ENCODE measurements at regions not wholly inside any gene's neighbourhood (a gene's known extent, or its start where the extent isn't known, plus 50 kb on each side); places are given as distances from the start of the nearest gene placed in this dataset.
"Not testable (repeated sequence)": the region's sequence is repeated elsewhere in the genome, so short reads cannot be mapped to it uniquely, and the experiment has no call there.

DNA sequence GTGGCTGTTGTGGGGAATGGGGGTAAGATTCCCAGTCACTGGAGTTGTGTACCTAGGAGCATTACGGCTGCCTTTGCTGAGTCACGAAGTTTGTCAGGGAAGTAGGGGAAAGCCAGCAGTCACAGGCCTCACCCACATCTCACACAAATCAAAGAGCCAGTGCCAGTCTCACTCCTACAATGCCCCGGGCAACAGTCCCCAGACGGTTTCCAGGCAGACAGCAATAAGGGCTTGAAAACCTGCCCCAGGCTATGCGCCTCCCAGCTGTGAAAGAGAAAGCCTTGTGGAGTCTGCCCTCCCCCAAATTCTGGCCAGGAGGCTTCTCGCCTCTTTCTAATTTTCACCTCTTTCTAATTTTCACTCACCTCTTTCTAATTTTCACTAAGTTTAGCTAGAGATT lies 142.3 kb upstream of the EDNRB start:
- no peak for DNase-seq

DNA sequence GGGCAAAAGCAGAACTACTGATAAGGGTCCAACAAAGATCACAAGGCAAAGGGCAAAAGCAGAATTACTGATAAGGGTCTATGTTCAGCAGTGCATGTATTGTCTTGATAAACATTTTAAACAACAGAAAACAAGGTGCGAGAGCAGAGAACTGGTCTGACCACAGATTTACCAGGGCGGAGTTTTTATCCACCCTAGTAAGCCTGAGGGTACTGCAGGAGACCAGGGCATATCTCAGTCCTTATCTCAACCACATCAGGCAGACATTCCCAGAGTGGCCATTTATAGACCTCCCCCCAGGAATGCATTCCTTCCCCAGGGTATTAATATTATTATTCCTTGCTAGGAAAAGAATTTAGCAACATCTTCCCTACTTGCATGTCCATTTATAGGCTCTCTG lies 138.2 kb upstream of the EDNRB start:
- DNase-seq = not testable (repeated sequence)

DNA sequence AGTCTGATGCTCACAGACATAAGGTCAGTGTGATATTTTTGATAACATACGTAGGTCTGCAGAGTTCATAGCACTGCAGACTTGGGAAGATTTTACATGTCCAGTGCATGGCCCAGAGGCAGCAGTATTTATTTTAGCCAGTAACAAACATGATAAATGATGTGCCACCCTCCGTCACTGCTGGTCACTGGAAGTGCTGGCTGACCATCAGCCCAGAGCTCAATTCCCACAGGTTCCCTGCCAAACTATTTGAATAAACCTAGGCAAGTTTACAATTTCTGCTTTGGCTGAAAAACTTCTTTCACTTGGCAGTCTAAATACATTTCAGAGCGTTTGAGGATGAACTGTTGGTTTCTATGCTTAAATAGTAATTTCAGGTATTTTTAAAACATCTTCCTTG lies 135.5 kb upstream of the EDNRB start:
- no peak for DNase-seq

DNA sequence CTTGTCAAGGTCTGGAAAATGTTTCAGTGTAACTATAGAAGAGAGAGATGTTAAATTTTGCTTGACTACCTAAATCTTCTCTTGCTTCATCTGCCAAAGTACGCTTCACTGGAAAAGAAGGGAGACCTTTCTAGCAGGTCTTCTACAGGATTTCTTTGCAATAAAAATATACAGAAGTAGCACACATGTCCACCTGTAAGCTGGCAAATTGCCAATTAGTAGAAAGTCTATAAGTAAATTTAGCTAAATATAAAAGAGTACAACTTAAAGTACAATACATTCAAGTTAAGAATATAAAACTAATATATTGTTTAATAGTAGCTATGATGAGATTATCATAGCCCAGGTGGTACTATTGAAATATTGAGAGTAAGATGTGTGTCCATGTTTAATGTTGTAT lies 128.5 kb upstream of the EDNRB start:
- DNase-seq = no peak

DNA sequence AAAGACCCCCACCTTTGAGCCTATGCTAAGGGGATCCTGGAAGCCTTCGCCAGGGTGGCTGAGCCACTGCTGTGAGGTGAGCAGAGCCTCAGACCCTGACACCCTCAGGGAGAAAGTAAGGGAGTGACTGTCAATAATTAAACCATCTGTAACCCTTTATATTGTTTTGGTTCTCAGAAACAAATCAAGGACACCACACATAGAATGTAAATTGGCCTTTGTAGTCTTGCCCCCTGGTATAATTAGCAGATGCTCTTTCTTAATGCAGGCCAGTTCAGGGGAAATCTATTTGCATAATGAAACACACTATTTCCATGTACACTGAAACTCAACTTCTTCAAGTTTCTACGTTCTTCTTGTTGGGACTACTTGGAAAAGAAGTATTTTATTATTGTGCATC lies 127.7 kb upstream of the EDNRB start:
- DNase-seq = no peak

DNA sequence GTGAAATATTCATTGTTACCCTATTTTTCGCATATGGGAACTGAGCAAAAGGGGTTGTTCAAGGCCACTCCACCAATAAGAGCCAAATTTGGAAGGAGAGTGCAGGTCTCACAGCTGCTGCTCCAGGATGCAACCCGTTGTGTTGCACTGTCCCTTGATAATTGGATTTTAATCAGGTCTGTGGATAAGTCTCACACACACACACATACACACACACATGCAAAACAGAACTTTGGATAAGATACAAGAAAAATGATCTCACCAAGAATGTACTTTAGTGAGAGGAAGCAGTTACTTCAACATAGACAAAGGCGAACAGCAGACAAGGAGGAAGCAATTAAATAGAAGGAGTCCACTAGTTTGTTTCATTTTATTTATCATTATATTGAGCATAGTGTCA lies 127.3 kb upstream of the EDNRB start:
- no peak for DNase-seq

DNA sequence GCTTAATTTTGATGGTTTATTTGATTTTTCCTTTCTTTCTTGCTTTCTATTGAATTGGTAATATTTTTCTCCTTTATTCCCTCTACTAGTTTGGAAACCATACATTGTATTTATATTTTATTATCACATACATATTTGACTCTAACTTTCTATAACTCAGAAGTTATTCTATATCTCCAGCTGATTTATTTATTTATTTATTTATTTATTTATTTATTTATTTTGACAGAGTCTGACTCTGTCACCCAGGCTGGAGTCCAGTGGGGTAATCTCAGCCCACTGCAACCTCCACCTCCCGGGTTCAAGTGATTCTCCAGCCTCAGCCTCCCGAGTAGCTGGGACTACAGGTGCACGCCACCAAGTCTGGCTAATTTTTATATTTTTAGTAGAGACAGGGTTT lies 122.7 kb upstream of the EDNRB start:
- DNase-seq = not testable (repeated sequence)

DNA sequence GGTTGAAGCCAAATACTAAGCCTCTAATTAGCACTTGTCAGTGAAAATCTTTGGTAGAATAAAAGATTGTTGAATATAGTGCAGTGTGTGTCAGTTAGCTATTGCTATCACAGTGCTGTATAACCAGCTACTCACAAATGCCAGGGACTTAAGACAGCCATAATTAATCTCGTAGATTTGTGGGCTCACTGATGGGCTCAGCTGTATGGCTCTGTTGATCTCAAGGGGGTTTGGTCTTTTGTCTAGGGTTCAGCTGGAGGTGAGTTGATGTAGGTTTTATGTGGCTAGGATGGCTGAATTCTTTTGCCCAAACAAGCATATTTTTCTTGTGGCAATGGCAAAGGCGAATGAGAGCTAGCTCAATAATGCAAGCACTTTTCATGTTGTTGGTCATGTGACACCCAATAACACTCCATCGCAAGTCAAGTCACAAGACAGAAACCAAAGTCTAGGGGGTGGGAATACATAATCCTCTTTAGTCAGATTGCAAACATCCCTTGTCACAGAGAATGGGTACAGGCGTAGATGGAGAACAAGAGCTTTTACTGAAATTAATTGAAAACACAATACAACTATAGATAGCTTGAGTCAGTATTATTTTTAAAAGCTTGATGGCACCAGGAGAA lies 121.7 kb upstream of the EDNRB start:
- no peak for DNase-seq

DNA sequence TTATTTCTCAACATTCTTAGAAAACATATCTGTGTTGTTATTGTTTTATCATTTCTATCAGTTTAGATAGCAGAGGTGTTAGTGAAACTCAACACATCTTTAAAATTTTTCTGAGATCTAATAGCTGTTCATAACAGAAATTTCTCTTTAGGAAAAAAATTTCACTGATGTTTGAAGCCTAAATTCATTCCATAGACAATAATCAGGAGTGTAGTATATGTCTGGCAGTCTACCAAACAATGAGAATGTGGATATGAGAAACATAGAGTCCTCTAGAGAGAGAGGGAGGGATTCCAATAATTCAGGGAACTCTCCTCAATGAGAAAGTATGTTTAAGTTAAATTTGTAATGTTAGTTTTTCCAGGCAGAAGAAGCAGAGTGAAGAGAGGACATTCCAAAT lies 118.2 kb upstream of the EDNRB start:
- DNase-seq = no peak

DNA sequence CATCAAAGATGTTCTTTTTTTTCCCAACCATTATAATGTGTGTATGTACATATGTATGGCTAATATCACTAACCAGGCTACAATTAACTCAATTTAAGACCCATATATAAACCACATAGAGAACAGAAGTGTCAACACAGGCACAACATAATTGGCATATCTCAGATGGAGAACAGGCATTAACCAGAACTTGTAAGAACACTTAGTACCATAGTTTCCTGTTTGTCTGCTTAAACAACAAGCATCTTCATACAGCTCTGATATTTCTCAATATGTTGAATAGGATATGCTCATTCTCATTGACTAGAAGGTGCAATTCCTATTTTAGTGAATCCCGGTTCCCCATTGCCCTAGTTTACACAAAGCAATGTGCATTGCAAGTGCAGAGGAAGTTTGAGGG lies 116.9 kb upstream of the EDNRB start:
- no peak for DNase-seq

DNA sequence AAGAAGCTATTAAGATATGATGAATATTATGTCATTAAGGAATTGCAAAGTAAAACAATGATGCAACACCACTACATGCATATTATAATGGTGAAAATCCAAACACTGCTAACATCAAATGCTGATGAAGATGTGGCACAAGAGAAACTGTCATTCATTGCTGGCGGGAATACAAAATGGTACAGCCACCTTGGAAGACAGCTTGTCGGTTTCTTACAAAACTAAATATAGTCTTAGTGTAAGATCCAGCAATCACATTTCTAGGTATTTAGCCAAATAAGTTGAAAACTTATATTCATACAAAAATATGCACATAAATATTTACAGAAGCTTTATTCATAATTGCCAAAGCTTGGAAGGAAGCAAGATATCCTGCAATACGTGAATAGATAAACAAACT lies 114.9 kb upstream of the EDNRB start:
- no peak for DNase-seq

DNA sequence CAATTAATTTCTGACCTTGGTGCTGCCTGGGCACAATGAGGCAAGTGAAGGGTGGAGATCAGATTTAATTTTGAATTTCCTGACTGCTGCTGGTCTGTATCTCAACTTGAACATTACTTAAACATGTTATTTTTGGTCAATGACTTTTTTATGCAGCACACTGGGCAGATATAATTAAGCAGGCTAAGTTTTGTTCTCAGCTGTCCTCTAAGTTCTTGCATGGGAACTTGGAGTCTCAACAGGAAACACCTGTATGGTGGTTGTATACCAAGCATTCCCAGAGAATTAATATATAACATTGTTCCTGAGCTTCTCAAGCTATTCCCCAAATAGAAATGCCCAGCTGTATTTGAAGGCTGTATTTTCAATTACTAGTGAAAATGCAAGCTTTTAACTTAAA lies 113.5 kb upstream of the EDNRB start:
- no peak for DNase-seq

DNA sequence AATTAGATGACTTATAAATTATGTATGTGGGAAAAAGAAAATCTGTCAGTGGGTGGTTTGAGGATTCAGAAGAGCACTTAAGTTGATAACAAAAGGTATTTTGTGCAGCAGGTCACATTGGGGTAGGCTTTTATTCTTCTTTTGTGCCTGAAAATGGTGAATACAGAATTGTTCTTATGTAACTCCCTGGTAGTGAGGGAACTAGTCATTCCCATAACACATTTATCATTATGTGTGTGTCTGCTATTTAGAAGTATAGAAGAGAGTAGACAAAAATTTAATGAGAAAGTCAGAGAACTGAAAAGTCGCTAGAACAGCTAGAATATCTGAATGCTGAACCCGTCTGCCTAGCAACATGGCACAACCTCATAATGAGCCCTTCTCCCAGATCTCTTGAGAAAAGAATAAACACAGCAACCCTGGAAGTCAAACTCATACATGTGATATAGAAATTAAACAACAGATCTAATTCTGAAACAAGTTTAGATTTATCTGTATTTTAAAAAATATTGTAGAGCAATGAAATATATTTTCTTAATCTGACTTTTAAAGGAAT lies 111.8 kb upstream of the EDNRB start:
- DNase-seq = no peak

DNA sequence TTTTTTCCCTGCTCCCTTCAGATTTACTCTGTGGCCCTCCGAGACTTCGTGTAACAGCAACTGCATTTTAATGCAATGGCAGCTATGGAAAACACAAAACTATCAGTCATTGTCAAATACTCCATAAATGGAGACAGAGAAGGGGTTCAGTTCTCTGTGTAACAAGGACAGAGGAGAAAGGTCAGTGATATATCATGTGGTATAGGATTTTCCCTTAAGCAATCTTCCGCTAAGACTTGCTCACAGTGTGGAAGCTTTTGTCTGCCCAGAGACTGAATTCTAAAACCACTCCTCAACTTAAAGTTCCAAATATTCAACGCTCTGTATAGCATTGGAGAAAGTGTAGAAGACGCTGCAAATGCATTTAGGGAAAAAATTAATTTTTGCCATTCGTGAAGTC lies 111.3 kb upstream of the EDNRB start:
- no peak for DNase-seq

DNA sequence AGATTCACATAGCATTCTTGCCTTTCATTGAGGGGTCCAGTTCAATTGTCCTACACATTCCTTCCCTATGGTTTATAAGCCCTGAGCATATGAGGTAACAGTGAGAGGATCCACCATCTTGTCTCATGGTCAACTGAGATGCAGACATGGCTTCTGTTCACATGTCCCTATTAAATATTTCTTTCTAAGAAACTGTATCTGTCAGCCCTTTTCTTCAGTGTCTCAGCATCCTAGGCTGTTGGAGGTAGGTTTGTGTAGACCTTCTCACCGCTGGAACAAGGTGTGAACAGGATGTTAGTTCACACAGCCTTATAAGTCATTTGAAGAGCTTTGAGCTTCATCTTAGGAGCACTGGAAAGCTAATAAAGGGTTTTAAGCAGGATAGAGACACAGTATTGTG lies 110.3 kb upstream of the EDNRB start:
- no peak for DNase-seq

DNA sequence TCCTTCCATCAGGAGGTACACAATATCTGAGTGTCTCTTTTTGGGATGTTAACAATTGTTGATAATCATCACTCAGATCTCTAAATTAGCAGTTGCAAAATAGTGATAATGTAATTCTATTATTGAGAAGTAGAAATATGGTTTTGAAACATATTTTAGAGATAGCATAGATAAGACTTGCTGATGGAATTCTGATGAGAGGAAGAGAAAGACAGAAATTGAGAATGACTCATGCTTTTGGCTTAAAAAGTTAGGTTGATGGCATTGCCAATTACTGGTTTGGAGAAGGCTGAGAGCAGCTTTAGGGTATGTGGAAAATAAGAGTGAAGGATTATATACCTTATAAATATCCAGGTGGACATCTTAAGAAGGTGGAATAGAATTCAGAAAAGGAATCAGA lies 106.4 kb upstream of the EDNRB start:
- DNase-seq = no peak

DNA sequence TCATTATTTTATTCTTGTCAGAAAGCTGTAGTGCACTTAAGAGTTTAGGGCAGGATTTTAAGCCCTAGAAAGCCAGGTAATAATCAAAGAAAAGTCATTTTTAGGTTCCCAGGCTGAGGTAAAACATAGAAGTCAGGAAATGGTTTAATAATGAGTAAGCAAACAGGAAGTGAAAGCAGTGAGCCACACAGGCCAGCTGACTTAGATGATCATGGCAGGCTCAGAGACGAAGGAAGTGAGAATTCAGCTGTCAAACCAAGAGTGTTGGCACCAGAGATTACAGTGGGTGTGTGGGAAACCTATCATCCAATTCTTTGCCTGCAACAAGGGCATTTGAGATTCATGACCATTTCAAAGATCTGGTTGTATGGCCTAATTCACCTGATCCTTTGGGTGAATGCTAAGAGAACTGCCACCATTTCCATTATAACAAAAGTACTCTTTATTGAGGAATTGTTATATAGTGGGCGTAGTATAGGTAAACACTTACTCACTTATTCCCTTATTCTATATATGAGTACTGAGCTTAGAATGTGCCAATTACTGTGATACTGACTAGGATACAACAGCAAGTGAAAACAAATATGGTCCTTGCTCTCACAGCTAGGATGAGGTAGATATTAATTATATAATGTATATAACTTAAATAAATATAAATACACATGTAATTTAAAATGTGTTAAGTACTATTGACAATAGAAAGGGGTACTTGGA lies 103.7 kb upstream of the EDNRB start:
- DNase-seq = peak; percentile 2 to 8

DNA sequence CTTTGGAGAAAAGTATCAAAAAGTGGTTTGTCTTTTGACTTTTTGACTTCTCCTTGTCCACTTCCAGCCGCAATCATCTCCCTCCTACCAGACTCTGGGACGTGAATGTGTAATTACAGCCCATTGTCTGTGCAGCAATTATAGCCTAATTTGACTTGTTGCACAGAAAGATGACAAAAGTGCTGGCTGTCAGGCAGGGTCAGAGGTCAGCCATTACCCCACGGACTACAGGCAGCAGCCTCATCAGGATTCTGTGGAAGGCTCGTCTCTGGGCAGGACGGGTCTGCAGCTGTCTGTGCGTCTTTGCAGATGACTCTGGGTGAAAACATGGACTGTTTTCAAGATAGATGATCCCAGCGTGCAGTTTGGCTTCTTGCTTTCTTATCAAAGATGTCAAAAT lies 102.2 kb upstream of the EDNRB start:
- DNase-seq = no peak

DNA sequence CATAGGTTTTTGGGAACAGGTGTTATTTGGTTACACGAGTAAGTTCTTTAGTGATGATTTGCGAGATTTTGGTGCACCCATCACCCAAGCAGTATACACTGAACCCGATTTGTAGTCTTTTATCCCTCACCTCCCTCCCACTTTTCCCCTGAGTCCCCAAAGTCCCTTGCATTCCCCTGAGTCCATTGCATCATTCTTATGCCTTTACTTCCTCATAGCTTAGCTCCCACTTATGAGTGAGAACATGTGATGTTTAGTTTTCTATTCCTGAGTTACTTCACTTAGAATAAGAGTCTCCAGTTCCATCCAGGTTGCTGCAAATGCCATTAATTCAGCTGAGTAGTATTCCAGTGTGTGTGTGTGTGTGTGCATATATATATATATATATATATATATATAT lies 97.2 kb upstream of the EDNRB start:
- DNase-seq = no peak

DNA sequence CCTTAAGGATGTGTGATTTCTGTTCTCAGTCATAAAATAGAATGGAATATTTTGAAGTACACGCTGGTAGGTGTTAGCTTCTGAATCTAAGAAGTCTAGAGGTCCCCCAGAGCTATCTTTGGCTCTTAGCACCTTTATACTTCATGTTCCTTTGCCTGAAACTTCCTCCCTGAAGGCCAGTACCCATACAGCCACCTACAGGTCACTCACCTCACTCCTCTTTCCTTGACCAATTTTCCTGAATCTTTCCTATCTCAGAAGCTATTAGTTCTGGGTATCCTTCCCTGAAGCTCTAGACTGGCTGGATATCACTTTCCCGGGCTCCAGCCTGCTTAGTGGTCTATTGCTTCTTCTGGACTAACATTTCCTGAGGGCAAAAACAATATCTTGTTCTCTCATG lies 93.4 kb upstream of the EDNRB start:
- no peak for DNase-seq

DNA sequence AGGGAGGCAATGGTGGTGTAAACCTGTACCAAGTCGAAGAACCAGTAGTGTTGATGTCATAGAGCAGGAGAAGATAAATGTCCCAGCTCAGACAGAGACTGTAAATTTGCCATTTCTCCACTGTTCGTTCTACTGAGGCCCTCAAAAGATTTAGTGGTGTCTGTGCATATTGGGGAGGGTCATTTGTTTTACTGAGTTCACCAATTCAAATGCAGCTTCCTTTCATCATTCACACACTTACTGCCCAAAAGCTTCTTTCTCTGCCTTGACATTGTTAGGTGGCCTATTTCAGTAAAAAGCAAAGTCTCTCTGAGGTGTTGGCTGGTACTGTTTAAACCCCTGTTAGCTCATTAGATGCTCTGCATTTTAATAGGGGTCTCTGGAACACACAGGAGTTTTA lies 86.2 kb upstream of the EDNRB start:
- no peak for DNase-seq

DNA sequence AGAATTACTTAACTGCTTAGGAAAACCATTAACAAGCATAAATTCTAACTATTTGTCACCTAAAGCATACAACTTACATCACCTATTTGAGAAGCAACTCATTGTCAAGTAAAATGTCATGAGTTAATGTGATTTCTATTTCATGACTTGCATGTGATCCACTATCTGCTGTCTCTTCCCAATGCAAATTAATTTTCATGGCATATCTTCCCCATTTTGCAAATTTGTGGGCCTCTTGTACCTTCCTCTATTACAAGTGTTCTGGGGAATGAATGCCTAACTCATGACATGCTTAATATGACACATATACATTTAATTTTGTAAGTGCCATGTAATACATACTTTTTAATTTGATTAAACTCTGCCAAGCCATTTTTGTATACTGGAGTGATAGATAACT lies 81.1 kb upstream of the EDNRB start:
- DNase-seq = no peak

DNA sequence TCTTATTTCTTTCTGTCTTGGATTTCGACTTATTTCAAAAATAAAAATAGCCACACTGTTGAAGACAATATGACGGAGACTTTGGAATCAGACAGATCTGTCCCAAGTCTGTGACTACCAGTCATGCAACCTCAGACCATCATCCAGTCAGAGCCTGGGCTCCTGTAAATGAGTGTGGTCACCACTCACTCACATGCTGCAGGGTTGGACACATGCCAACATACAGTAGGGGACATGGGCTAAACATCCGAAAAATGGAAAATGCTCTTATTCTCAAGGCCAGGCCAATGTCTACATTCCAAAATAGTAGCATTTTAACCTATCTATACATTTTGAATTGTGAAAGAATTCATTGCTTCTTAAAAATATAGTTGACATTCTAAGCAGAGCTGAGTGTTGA lies 75.5 kb upstream of the EDNRB start:
- no peak for DNase-seq

DNA sequence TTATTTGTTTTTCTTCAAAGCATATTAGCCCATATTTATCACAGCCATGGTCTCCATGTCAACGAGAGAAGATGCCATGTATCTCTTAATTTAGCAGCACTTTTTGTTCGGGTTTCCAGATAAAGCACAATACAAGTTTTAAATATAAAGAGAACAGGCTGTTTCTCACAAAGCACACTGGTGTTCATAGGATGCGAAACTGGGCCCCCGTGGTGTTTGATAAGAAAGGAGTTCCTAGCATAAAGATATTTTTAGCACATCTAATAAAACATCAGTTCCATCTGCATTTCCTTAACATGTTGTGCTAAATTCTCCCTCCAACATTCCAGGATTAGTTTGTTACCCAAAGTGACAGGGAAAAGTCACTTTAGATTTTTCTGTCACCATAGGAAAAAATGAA lies 72.4 kb upstream of the EDNRB start:
- no peak for DNase-seq

DNA sequence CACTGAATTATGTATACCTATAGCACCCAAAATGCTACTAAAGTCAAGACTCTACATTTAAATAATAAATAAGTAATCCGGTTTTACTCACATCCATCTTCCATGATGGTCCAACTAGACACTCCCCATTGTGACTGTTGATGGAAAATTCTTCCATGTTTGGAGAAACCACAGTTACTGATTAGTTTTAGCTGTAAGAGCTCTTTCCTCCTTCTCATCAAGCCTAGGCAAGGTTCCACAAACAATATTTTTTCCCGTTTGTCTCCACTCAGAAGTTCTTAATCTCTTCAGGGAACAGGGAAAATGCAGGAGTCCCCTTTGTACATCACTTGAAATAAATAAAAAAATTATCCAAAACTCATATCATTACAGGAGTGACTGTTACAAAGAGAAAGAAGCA lies 70.7 kb upstream of the EDNRB start:
- DNase-seq = no peak

Data from activated CD4-positive, alpha-beta T cell treated with anti-CD3 and anti-CD28 coated beads, Interleukin-2, amount 50 U/mL, for 4 hours (primary cell).